Suprapubic skin (tissue), 4 donors: ENCODE measurements at regions not wholly inside any gene's neighbourhood (a gene's known extent, or its start where the extent isn't known, plus 50 kb on each side); places are given as distances from the start of the nearest gene placed in this dataset.

ENCODE experiments used
- DNase-seq, 2 donors: peaks; one replicate each; pipeline ENCODE4 v3.0.0-alpha.2; 2019; ENCODE audit warnings: low spot score in 2 of 2
- H3K27ac ChIP-seq: fragments of 200-600 bp; sonication (generic); one replicate; pipeline ENCODE4 v1.5.1; 2019
- H3K27me3 ChIP-seq: fragments of 200-600 bp; sonication (generic); one replicate; pipeline ENCODE4 v1.5.1; 2019
- H3K36me3 ChIP-seq: fragments of 200-600 bp; sonication (generic); one replicate; pipeline ENCODE4 v1.5.1; 2019
- H3K4me1 ChIP-seq: fragments of 200-600 bp; sonication (generic); one replicate; pipeline ENCODE4 v1.5.1; 2019
- H3K4me3 ChIP-seq: fragments of 200-600 bp; sonication (generic); one replicate; pipeline ENCODE4 v1.5.1; 2019; ENCODE audit warnings: mild to moderate bottlenecking
- H3K9me3 ChIP-seq: fragments of 200-600 bp; sonication (generic); one replicate; pipeline ENCODE4 v1.5.1; 2019
- CTCF ChIP-seq, 2 donors: fragments of 200-600 bp in 1 of 2; fragments of 450-650 bp in 1 of 2; sonication (generic) in 1 of 2; IDR thresholded peaks; one replicate each; pipeline ENCODE4 v1.5.1; 2016 to 2019; ENCODE audit warnings: antibody characterized with exemption in 2 of 2, mild to moderate bottlenecking in 1 of 2, moderate library complexity in 1 of 2
- EP300 ChIP-seq: sonication (generic); formaldehyde crosslinking; IDR thresholded peaks from one replicate; pipeline ENCODE4 v1.6.1; 2017; ENCODE audit warnings: antibody characterized with exemption
- POLR2A ChIP-seq, 2 donors: fragments of 450-650 bp; IDR thresholded peaks; one replicate each; pipeline ENCODE4 v1.6.1; 2017; ENCODE audit warnings: antibody characterized with exemption in 2 of 2, mild to moderate bottlenecking in 2 of 2, moderate library complexity in 2 of 2
- POLR2AphosphoS5 ChIP-seq, 3 donors: sonication (generic); formaldehyde crosslinking; IDR thresholded peaks; one replicate each; pipeline ENCODE4 v1.6.1; 2017; ENCODE audit warnings: antibody characterized with exemption in 3 of 3
- WGBS: methylation state at CpG from one replicate; pipeline ENCODE4 v1.1.5; 2018; 5-methylcytosine and 5-hydroxymethylcytosine counted together

DNA sequence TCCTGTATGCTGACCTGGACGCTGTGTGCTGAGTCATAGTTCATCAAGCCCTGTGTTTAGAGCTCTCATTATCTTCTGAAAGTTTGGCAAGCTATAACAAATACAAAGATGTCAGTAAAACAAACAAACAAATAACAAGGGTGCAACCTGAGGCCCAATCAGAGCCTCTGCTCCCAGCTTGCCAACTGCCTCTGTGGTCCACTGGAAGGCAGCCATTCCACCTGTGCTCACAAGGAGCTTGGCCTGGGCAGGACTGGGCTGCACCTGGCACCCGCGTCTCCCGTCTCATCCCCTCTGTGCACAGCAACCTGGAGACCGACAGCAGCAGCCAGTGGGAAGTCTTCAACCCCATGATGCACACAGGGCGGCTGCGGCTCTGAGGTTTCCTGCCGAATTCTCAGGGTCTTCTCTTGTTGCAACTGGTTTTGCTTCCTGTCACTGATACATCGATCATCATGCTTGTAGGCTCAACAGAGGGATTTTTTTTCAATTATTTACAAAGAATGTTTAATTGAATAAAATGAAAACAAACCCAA lies 97.8 kb downstream of the TMEM18 start:
- Histone ChIP-seq H3K27ac (no peak overlapping the region), H3K27me3 (peaks cover 4% of the 10 kb centered on the region), H3K4me1 (no peaks in the 10 kb centered on the region), H3K36me3 (no peaks in the 10 kb centered on the region), H3K9me3 (no peaks in the 10 kb centered on the region), H3K4me3 (no peak overlapping the region)
- TF ChIP-seq EP300 = no peak
- no peak for TF ChIP-seq POLR2AphosphoS5 (IDR thresholded peaks at IDR 0.05)
- TF ChIP-seq POLR2A (IDR thresholded peaks at IDR 0.05) = no peak
- TF ChIP-seq CTCF (IDR thresholded peaks at IDR 0.05) = no peak
- DNase-seq = no peak
- WGBS = 78% methylated on average over 8 of the region's 9 CpGs

- H3K9me3 ChIP-seq = no peaks in the 10 kb centered on the region
- H3K27me3 ChIP-seq = peaks cover 4% of the 10 kb centered on the region
- no peak for DNase-seq
- no peak overlapping the region for H3K27ac ChIP-seq
- no peak overlapping the region for H3K4me3 ChIP-seq
- no peaks in the 10 kb centered on the region for H3K4me1 ChIP-seq
- TF ChIP-seq POLR2AphosphoS5 (IDR thresholded peaks at IDR 0.05) (no peak), CTCF (IDR thresholded peaks at IDR 0.05) (no peak), POLR2A (IDR thresholded peaks at IDR 0.05) (no peak), EP300 (no peak)
- H3K36me3 ChIP-seq = no peaks in the 10 kb centered on the region
Measured at GRCh38 chr2:576292-576691, 100.9 kb downstream of the TMEM18 start.

- WGBS = 50% methylated on average over 1 of the region's 1 CpG
- H3K4me1 ChIP-seq = no peaks in the 10 kb centered on the region
- no peaks in the 10 kb centered on the region for H3K9me3 ChIP-seq
- peaks cover 4% of the 10 kb centered on the region for H3K27me3 ChIP-seq
- no peaks in the 10 kb centered on the region for H3K36me3 ChIP-seq
- no peak overlapping the region for H3K4me3 ChIP-seq
- TF ChIP-seq EP300 (no peak), POLR2AphosphoS5 (IDR thresholded peaks at IDR 0.05) (no peak)
- peak in 1 of 2 donors; percentile 54 for DNase-seq
- H3K27ac ChIP-seq = no peak overlapping the region
Measured at GRCh38 chr2:575727-576236, 101.4 kb downstream of the TMEM18 start.

DNA sequence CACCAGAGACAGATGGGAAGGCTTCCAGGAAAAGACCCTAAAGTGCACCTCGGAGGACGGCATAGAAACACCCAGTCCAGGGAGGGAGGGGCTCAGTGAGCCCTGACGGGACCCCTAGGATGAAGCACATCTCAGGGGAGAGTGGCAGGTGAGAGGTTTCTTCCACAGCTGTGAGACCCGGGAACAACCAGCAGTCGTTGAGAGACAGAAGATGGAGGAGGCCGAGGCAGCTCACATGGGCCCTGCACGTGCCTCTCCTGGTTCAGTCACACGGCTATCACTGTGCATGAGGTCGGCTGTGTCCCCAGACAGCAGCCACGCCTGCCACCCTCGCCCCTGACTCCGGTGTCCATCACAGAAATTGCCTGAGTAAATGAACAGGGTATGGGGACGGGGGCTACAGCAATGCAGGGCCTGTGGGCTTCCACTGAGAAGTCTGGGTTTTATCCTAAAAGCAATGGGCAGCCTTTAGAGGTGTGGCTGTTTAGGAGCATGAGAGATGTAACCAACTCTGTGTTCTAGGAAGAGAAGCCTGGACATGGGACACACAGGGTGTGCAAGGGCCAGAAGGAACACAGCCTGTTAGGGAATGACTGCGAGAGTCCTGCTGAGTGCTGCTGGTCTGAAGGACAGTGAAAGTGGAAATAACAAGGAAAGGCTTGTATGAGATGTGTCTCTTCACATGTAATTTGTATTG lies 102.0 kb downstream of the TMEM18 start:
- peak in 1 of 2 donors; percentile 48 for DNase-seq
- Histone ChIP-seq H3K36me3 (no peaks in the 10 kb centered on the region), H3K4me1 (no peaks in the 10 kb centered on the region), H3K27ac (peak overlapping the region; percentile 70), H3K4me3 (no peak overlapping the region), H3K9me3 (no peaks in the 10 kb centered on the region), H3K27me3 (peaks cover 4% of the 10 kb centered on the region)
- TF ChIP-seq POLR2AphosphoS5 (IDR thresholded peaks at IDR 0.05) = no peak
- no peak for TF ChIP-seq POLR2A (IDR thresholded peaks at IDR 0.05)
- TF ChIP-seq EP300 = no peak
- no peak for TF ChIP-seq CTCF (IDR thresholded peaks at IDR 0.05)
- WGBS = 90% methylated on average over 12 of the region's 14 CpGs

- Histone ChIP-seq H3K36me3 (no peaks in the 10 kb centered on the region), H3K27me3 (peaks cover 7% of the 10 kb centered on the region), H3K4me1 (peaks cover 11% of the 10 kb centered on the region), H3K9me3 (no peaks in the 10 kb centered on the region), H3K27ac (no peak overlapping the region), H3K4me3 (no peak overlapping the region)
- 66% methylated on average over 6 of the region's 6 CpGs for WGBS
- TF ChIP-seq POLR2AphosphoS5 (IDR thresholded peaks at IDR 0.05) (no peak), CTCF (IDR thresholded peaks at IDR 0.05) (no peak), EP300 (no peak), POLR2A (IDR thresholded peaks at IDR 0.05) (no peak)
- no peak for DNase-seq
Measured at GRCh38 chr2:573805-574392, 103.3 kb downstream of the TMEM18 start.
